T-cell (primary cell): ENCODE measurements at regions not wholly inside any gene's neighbourhood (a gene's known extent, or its start where the extent isn't known, plus 50 kb on each side); places are given as distances from the start of the nearest gene placed in this dataset.

Experiments
- ATAC-seq, 4 experiments: fragments of 200-7000 bp in 3 of 4; fragments of 150-1000 bp in 1 of 4; cut with Tn5 transposase; replicated peaks in 1 of 4; 1 replicate in 3 of 4; 2 replicates in 1 of 4; pipeline ENCODE4 v1.10.0; 2021; ENCODE audit warnings: moderate library complexity in 3 of 4, mild to moderate bottlenecking in 2 of 4, moderate number of reproducible peaks in 1 of 4
- CTCF ChIA-PET, 2 donors: fragments of 300-600 bp; sonication (Branson Sonifier 250); formaldehyde crosslinking; loops; one replicate each; lab custom pipeline; 2022; ENCODE audit warnings: antibody characterized with exemption in 2 of 2; lab: Charles Lee
- POLR2A ChIA-PET, 2 donors: fragments of 300-600 bp; sonication (Branson Sonifier 250); formaldehyde crosslinking; loops; one replicate each; lab custom pipeline; 2022; ENCODE audit warnings: antibody characterized with exemption in 2 of 2; lab: Charles Lee
- DNase-seq, 35 experiments: peaks; one replicate each; pipeline versions ENCODE4 v3.0.0 to v3.0.0-alpha.2; 2013 to 2023
- H3K27ac ChIP-seq: one replicate; pipeline ENCODE4 v1.5.1; 2013; ENCODE audit warnings: low read length
- H3K27me3 ChIP-seq, 2 experiments: replicated peaks in 1 of 2; 1 replicate in 1 of 2; 2 replicates in 1 of 2; pipeline versions ENCODE4 v1.6.1 to v1.7.0; 2013; ENCODE audit warnings: low read length in 1 of 2, mixed read lengths in 1 of 2; ENCODE audit not compliant: control insufficient read depth in 2 of 2, insufficient read depth in 2 of 2; ENCODE audit errors: extremely low read depth in 1 of 2
- H3K36me3 ChIP-seq, 2 donors: 1 replicate in 1 of 2; 2 replicates in 1 of 2; pipeline versions ENCODE4 v1.6.1 to v1.7.0; 2013; ENCODE audit warnings: low read length in 1 of 2; ENCODE audit not compliant: control insufficient read depth in 2 of 2, insufficient read depth in 1 of 2; ENCODE audit errors: extremely low read depth in 1 of 2
- H3K4me1 ChIP-seq, 2 experiments: 1 replicate in 1 of 2; 2 replicates in 1 of 2; pipeline versions ENCODE4 v1.6.1 to v1.7.0; 2013; ENCODE audit warnings: low read length in 2 of 2, mixed read lengths in 1 of 2; ENCODE audit not compliant: insufficient read depth in 2 of 2, control insufficient read depth in 1 of 2; ENCODE audit errors: extremely low read depth in 1 of 2
- H3K4me3 ChIP-seq, 2 donors: 1 replicate in 1 of 2; 2 replicates in 1 of 2; pipeline versions ENCODE4 v1.5.1 to v1.7.0; 2013; ENCODE audit warnings: mild to moderate bottlenecking in 2 of 2, low read length in 1 of 2, moderate library complexity in 1 of 2; ENCODE audit not compliant: control insufficient read depth in 1 of 2; ENCODE audit errors: extremely low read depth in 1 of 2
- H3K9me3 ChIP-seq: 2 replicates; pipeline ENCODE4 v1.7.0; 2013
- H3K27ac Mint-ChIP-seq, 2 donors: one replicate each; pipeline ENCODE4 v1.8.0; 2020 to 2021; ENCODE audit warnings: mild to moderate bottlenecking in 2 of 2, mixed read lengths in 2 of 2
- H3K27me3 Mint-ChIP-seq, 2 donors: one replicate each; pipeline ENCODE4 v1.8.0; 2021 to 2022; ENCODE audit warnings: mixed read lengths in 2 of 2
- H3K36me3 Mint-ChIP-seq: one replicate; pipeline ENCODE4 v1.8.0; 2021; ENCODE audit warnings: mixed read lengths
- H3K4me1 Mint-ChIP-seq, 3 donors: one replicate each; pipeline ENCODE4 v1.8.0; 2020 to 2022; ENCODE audit warnings: mixed read lengths in 3 of 3, mild to moderate bottlenecking in 1 of 3
- H3K4me3 Mint-ChIP-seq, 3 donors: one replicate each; pipeline ENCODE4 v1.8.0; 2020 to 2022; ENCODE audit warnings: mild to moderate bottlenecking in 3 of 3, mixed read lengths in 3 of 3, moderate library complexity in 3 of 3
- H3K9me3 Mint-ChIP-seq, 3 donors: one replicate each; pipeline ENCODE4 v1.8.0; 2020 to 2022; ENCODE audit warnings: mixed read lengths in 3 of 3
- WGBS: methylation state at CpG from one replicate; pipeline ENCODE4 v1.1.5; 2013; ENCODE audit warnings: missing lambda C conversion rate; ENCODE audit not compliant: insufficient coverage; 5-methylcytosine and 5-hydroxymethylcytosine counted together

GRCh38 chr21:41582866-41583265 lies 74.9 kb upstream of the TMPRSS2 start:
- ATAC-seq: no peak
- no peaks in the 10 kb centered on the region for H3K4me1 Mint-ChIP-seq

GRCh38 chr21:41582298-41582840 lies 74.4 kb upstream of the TMPRSS2 start:
- Mint-ChIP-seq H3K4me1 (no peaks in the 10 kb centered on the region), H3K27ac (no peak overlapping the region), H3K36me3 (no peaks in the 10 kb centered on the region), H3K9me3 (peaks cover 7 to 20% (median 14%) of the 10 kb centered on the region in 3 donors), H3K27me3 (peaks cover 7 to 8% of the 10 kb centered on the region in 2 donors), H3K4me3 (no peak overlapping the region)
- Histone ChIP-seq H3K27me3 (peaks cover 0 to 11% of the 10 kb centered on the region in 2 experiments), H3K9me3 (no peaks in the 10 kb centered on the region), H3K4me3 (no peak overlapping the region), H3K4me1 (no peaks in the 10 kb centered on the region), H3K36me3 (no peaks in the 10 kb centered on the region), H3K27ac (no peak overlapping the region)
- ChIA-PET CTCF (no interaction called here), POLR2A (no interaction called here)
- DNase-seq (no peak), ATAC-seq (no peak)
- 91% methylated on average over 6 of the region's 7 CpGs for WGBS

More at GRCh38 chr21:41582866-41583265, 74.9 kb upstream of the TMPRSS2 start:
- peaks cover 7 to 8% of the 10 kb centered on the region in 2 donors for H3K27me3 Mint-ChIP-seq
- 97% methylated on average over 3 of the region's 7 CpGs for WGBS
- no peaks in the 10 kb centered on the region for H3K36me3 ChIP-seq
- no peak overlapping the region for H3K27ac ChIP-seq
- H3K9me3 ChIP-seq: no peaks in the 10 kb centered on the region
- H3K36me3 Mint-ChIP-seq: no peaks in the 10 kb centered on the region
- H3K27me3 ChIP-seq: peaks cover 0 to 11% of the 10 kb centered on the region in 2 experiments
- no peak overlapping the region for H3K4me3 Mint-ChIP-seq
- POLR2A ChIA-PET: no interaction called here
- H3K27ac Mint-ChIP-seq: no peak overlapping the region
- CTCF ChIA-PET: no interaction called here
- DNase-seq: no peak
- no peak overlapping the region for H3K4me3 ChIP-seq
- no peaks in the 10 kb centered on the region for H3K4me1 ChIP-seq
- H3K9me3 Mint-ChIP-seq: peaks cover 7 to 22% (median 14%) of the 10 kb centered on the region in 3 donors

- DNase-seq (no peak), ATAC-seq (no peak)
- Mint-ChIP-seq H3K36me3 (no peaks in the 10 kb centered on the region), H3K27ac (no peak overlapping the region), H3K27me3 (peaks cover 7 to 8% of the 10 kb centered on the region in 2 donors), H3K4me1 (no peaks in the 10 kb centered on the region), H3K4me3 (no peak overlapping the region), H3K9me3 (peaks cover 7 to 23% (median 17%) of the 10 kb centered on the region in 3 donors)
- POLR2A ChIA-PET: no interaction called here
- H3K4me3 ChIP-seq: no peak overlapping the region
- no peak overlapping the region for H3K27ac ChIP-seq
- peaks cover 0 to 11% of the 10 kb centered on the region in 2 experiments for H3K27me3 ChIP-seq
- no peaks in the 10 kb centered on the region for H3K36me3 ChIP-seq
- WGBS: 93% methylated on average over 7 of the region's 16 CpGs
- H3K4me1 ChIP-seq: no peaks in the 10 kb centered on the region
- CTCF ChIA-PET: no interaction called here
- no peaks in the 10 kb centered on the region for H3K9me3 ChIP-seq
These were observed 73.8 kb upstream of the TMPRSS2 start for GRCh38 chr21:41581592-41582228.

- whole genome bisulfite sequencing: 62% methylated on average over 6 of the region's 13 CpGs
- no peak for DNase-seq
- H3K27ac ChIP-seq: no peak overlapping the region
- no peak overlapping the region for H3K4me3 ChIP-seq
- no peaks in the 10 kb centered on the region for H3K4me1 ChIP-seq
- ATAC-seq: no peak
- H3K4me3 Mint-ChIP-seq: no peak overlapping the region
- H3K9me3 Mint-ChIP-seq: peaks cover 7 to 30% (median 17%) of the 10 kb centered on the region in 3 donors
- CTCF ChIA-PET: no interaction called here
- POLR2A ChIA-PET: no interaction called here
- no peaks in the 10 kb centered on the region for H3K36me3 ChIP-seq
- no peaks in the 10 kb centered on the region for H3K36me3 Mint-ChIP-seq
- peaks cover 0 to 11% of the 10 kb centered on the region in 2 experiments for H3K27me3 ChIP-seq
- peaks cover 8 to 10% of the 10 kb centered on the region in 2 donors for H3K27me3 Mint-ChIP-seq
- no peaks in the 10 kb centered on the region for H3K4me1 Mint-ChIP-seq
- no peak overlapping the region for H3K27ac Mint-ChIP-seq
- no peaks in the 10 kb centered on the region for H3K9me3 ChIP-seq
These were observed 73.0 kb upstream of the TMPRSS2 start for GRCh38 chr21:41580758-41581554.

- H3K4me3 ChIP-seq: no peak overlapping the region
- Mint-ChIP-seq H3K27me3 (peaks cover 10% of the 10 kb centered on the region in 2 donors), H3K4me1 (no peaks in the 10 kb centered on the region), H3K4me3 (no peak overlapping the region), H3K9me3 (peaks cover 7 to 30% (median 17%) of the 10 kb centered on the region in 3 donors), H3K36me3 (no peaks in the 10 kb centered on the region), H3K27ac (no peak overlapping the region)
- CTCF ChIA-PET: no interaction called here
- POLR2A ChIA-PET: no interaction called here
- H3K27me3 ChIP-seq: peaks cover 0 to 8% of the 10 kb centered on the region in 2 experiments
- no peaks in the 10 kb centered on the region for H3K9me3 ChIP-seq
- no peak for ATAC-seq
- WGBS: 75% methylated on average over 3 of the region's 4 CpGs
- no peaks in the 10 kb centered on the region for H3K36me3 ChIP-seq
- DNase-seq: no peak
- no peaks in the 10 kb centered on the region for H3K4me1 ChIP-seq
- no peak overlapping the region for H3K27ac ChIP-seq
These were observed 71.7 kb upstream of the TMPRSS2 start for GRCh38 chr21:41579692-41580091.

- H3K4me1 Mint-ChIP-seq: no peaks in the 10 kb centered on the region
- H3K9me3 ChIP-seq: no peaks in the 10 kb centered on the region
- H3K27ac Mint-ChIP-seq: no peak overlapping the region
- no peak overlapping the region for H3K4me3 Mint-ChIP-seq
- DNase-seq (no peak), ATAC-seq (no peak)
- ChIA-PET POLR2A (no interaction called here), CTCF (no interaction called here)
- H3K9me3 Mint-ChIP-seq: peaks cover 7 to 34% (median 17%) of the 10 kb centered on the region in 3 donors
- H3K36me3 Mint-ChIP-seq: no peaks in the 10 kb centered on the region
- no peaks in the 10 kb centered on the region for H3K4me1 ChIP-seq
- no peak overlapping the region for H3K4me3 ChIP-seq
- no peak overlapping the region for H3K27ac ChIP-seq
- peaks cover 0 to 8% of the 10 kb centered on the region in 2 experiments for H3K27me3 ChIP-seq
- H3K27me3 Mint-ChIP-seq: peaks cover 10 to 15% of the 10 kb centered on the region in 2 donors
- no CpG with 5 or more reads among the region's 2 CpGs for WGBS
- no peaks in the 10 kb centered on the region for H3K36me3 ChIP-seq
These were observed 70.8 kb upstream of the TMPRSS2 start for GRCh38 chr21:41578716-41579115.
